ENCODE measurements at regions not wholly inside any gene's neighbourhood (a gene's known extent, or its start where the extent isn't known, plus 50 kb on each side); places are given as distances from the start of the nearest gene placed in this dataset.

GRCh38 chr5:27516437-27516836 lies 478.1 kb upstream of the CDH9 start:
- Histone ChIP-seq H3K9me3 (ENCODE audit: insufficient read depth, low read depth, low read length) (peaks cover 2% of the 10 kb centered on the region), H3K4me2 (ENCODE audit: low read length) (no peak overlapping the region), H4K8ac (ENCODE audit: low read depth, low read length) (no peak overlapping the region), H3K79me1 (ENCODE audit: low read length) (no peaks in the 10 kb centered on the region), H3K23ac (ENCODE audit: low read length) (no peak overlapping the region), H3K4ac (ENCODE audit: low read depth, low read length) (no peak overlapping the region), H3K27ac (ENCODE audit: low read depth, low read length) (no peak overlapping the region), H3K14ac (ENCODE audit: low read length) (no peak overlapping the region), H3K4me3 (ENCODE audit: low read depth, low read length) (no peak overlapping the region), H3K79me2 (ENCODE audit: control insufficient read depth, insufficient read depth, low read length, poor library complexity) (no peaks in the 10 kb centered on the region), H2BK5ac (ENCODE audit: low read depth, low read length, poor library complexity) (no peak overlapping the region), H2AK5ac (ENCODE audit: low read length) (no peak overlapping the region), H2AFZ (ENCODE audit: insufficient read depth, low read length, poor library complexity) (no peak overlapping the region), H3K4me1 (ENCODE audit: control insufficient read depth in 1 of 2, insufficient read depth in 2 of 2, low read length in 2 of 2) (no peaks in the 10 kb centered on the region), H2BK12ac (ENCODE audit: low read length) (no peak overlapping the region), H3K9ac (ENCODE audit: low read length) (no peak overlapping the region), H4K12ac (ENCODE audit: low read depth, low read length) (no peak overlapping the region), H3K36me3 (ENCODE audit: control insufficient read depth in 1 of 2, insufficient read depth in 2 of 2, low read length in 2 of 2) (no peaks in the 10 kb centered on the region), H3K27me3 (ENCODE audit: insufficient read depth, low read length) (no peaks in the 10 kb centered on the region), H3K18ac (ENCODE audit: low read length) (no peak overlapping the region), H4K91ac (ENCODE audit: low read depth, low read length) (no peak overlapping the region), H2BK120ac (ENCODE audit: insufficient read depth, low read length, poor library complexity) (no peak overlapping the region)
- no peak for DNase-seq
- no CpG with 5 or more reads among the region's 2 CpGs for WGBS (ENCODE audit: extremely low coverage, insufficient coverage, insufficient read length)

GRCh38 chr5:27511061-27511460 lies 472.7 kb upstream of the CDH9 start:
- Histone ChIP-seq H3K36me3 (ENCODE audit: control insufficient read depth in 1 of 2, insufficient read depth in 2 of 2, low read length in 2 of 2) (no peaks in the 10 kb centered on the region), H4K91ac (ENCODE audit: low read depth, low read length) (no peak overlapping the region), H3K18ac (ENCODE audit: low read length) (no peak overlapping the region), H2BK5ac (ENCODE audit: low read depth, low read length, poor library complexity) (no peak overlapping the region), H2AK5ac (ENCODE audit: low read length) (no peak overlapping the region), H3K79me1 (ENCODE audit: low read length) (no peaks in the 10 kb centered on the region), H3K4ac (ENCODE audit: low read depth, low read length) (no peak overlapping the region), H3K9ac (ENCODE audit: low read length) (no peak overlapping the region), H3K79me2 (ENCODE audit: control insufficient read depth, insufficient read depth, low read length, poor library complexity) (no peaks in the 10 kb centered on the region), H2BK12ac (ENCODE audit: low read length) (no peak overlapping the region), H3K4me3 (ENCODE audit: low read depth, low read length) (no peak overlapping the region), H3K27ac (ENCODE audit: low read depth, low read length) (no peak overlapping the region), H2BK120ac (ENCODE audit: insufficient read depth, low read length, poor library complexity) (no peak overlapping the region), H3K4me2 (ENCODE audit: low read length) (no peak overlapping the region), H3K9me3 (ENCODE audit: insufficient read depth, low read depth, low read length) (peaks cover 2% of the 10 kb centered on the region), H3K23ac (ENCODE audit: low read length) (no peak overlapping the region), H3K4me1 (ENCODE audit: control insufficient read depth in 1 of 2, insufficient read depth in 2 of 2, low read length in 2 of 2) (no peaks in the 10 kb centered on the region), H3K14ac (ENCODE audit: low read length) (no peak overlapping the region), H2AFZ (ENCODE audit: insufficient read depth, low read length, poor library complexity) (no peak overlapping the region), H4K12ac (ENCODE audit: low read depth, low read length) (no peak overlapping the region), H4K8ac (ENCODE audit: low read depth, low read length) (no peak overlapping the region), H3K27me3 (ENCODE audit: insufficient read depth, low read length) (no peaks in the 10 kb centered on the region)
- DNase-seq: no peak
- no CpG with 5 or more reads among the region's 3 CpGs for WGBS (ENCODE audit: extremely low coverage, insufficient coverage, insufficient read length)

GRCh38 chr5:27503813-27504212 lies 465.4 kb upstream of the CDH9 start:
- Histone ChIP-seq H3K36me3 (ENCODE audit: control insufficient read depth in 1 of 2, insufficient read depth in 2 of 2, low read length in 2 of 2) (no peaks in the 10 kb centered on the region), H2BK12ac (ENCODE audit: low read length) (no peak overlapping the region), H4K12ac (ENCODE audit: low read depth, low read length) (no peak overlapping the region), H3K27me3 (ENCODE audit: insufficient read depth, low read length) (no peaks in the 10 kb centered on the region), H3K4me1 (ENCODE audit: control insufficient read depth in 1 of 2, insufficient read depth in 2 of 2, low read length in 2 of 2) (no peaks in the 10 kb centered on the region), H3K14ac (ENCODE audit: low read length) (no peak overlapping the region), H3K18ac (ENCODE audit: low read length) (no peak overlapping the region), H3K79me2 (ENCODE audit: control insufficient read depth, insufficient read depth, low read length, poor library complexity) (no peaks in the 10 kb centered on the region), H3K4ac (ENCODE audit: low read depth, low read length) (no peak overlapping the region), H3K23ac (ENCODE audit: low read length) (no peak overlapping the region), H3K9ac (ENCODE audit: low read length) (no peak overlapping the region), H3K4me3 (ENCODE audit: low read depth, low read length) (no peak overlapping the region), H3K4me2 (ENCODE audit: low read length) (no peak overlapping the region), H2AK5ac (ENCODE audit: low read length) (no peak overlapping the region), H4K91ac (ENCODE audit: low read depth, low read length) (no peak overlapping the region), H4K8ac (ENCODE audit: low read depth, low read length) (no peak overlapping the region), H2AFZ (ENCODE audit: insufficient read depth, low read length, poor library complexity) (no peak overlapping the region), H3K9me3 (ENCODE audit: insufficient read depth, low read depth, low read length) (peaks cover 3% of the 10 kb centered on the region), H2BK5ac (ENCODE audit: low read depth, low read length, poor library complexity) (no peak overlapping the region), H3K79me1 (ENCODE audit: low read length) (no peaks in the 10 kb centered on the region), H2BK120ac (ENCODE audit: insufficient read depth, low read length, poor library complexity) (no peak overlapping the region), H3K27ac (ENCODE audit: low read depth, low read length) (no peak overlapping the region)
- no CpG with 5 or more reads among the region's 3 CpGs for WGBS (ENCODE audit: extremely low coverage, insufficient coverage, insufficient read length)
- no peak for DNase-seq

GRCh38 chr5:27502236-27502635 lies 463.9 kb upstream of the CDH9 start:
- H3K9me3 ChIP-seq (ENCODE audit: insufficient read depth, low read depth, low read length): peaks cover 3% of the 10 kb centered on the region
- no peak overlapping the region for H4K8ac ChIP-seq (ENCODE audit: low read depth, low read length)
- no peak overlapping the region for H3K14ac ChIP-seq (ENCODE audit: low read length)
- no peak overlapping the region for H2AFZ ChIP-seq (ENCODE audit: insufficient read depth, low read length, poor library complexity)
- DNase-seq: no peak
- no CpG with 5 or more reads among the region's 5 CpGs for WGBS (ENCODE audit: extremely low coverage, insufficient coverage, insufficient read length)
- H3K4ac ChIP-seq (ENCODE audit: low read depth, low read length): no peak overlapping the region
- H3K23ac ChIP-seq (ENCODE audit: low read length): no peak overlapping the region
- H3K79me2 ChIP-seq (ENCODE audit: control insufficient read depth, insufficient read depth, low read length, poor library complexity): no peaks in the 10 kb centered on the region
- no peak overlapping the region for H3K18ac ChIP-seq (ENCODE audit: low read length)
- no peak overlapping the region for H3K27ac ChIP-seq (ENCODE audit: low read depth, low read length)
- H3K4me2 ChIP-seq (ENCODE audit: low read length): no peak overlapping the region
- H3K9ac ChIP-seq (ENCODE audit: low read length): no peak overlapping the region
- H3K4me3 ChIP-seq (ENCODE audit: low read depth, low read length): no peak overlapping the region
- no peak overlapping the region for H2AK5ac ChIP-seq (ENCODE audit: low read length)
- H4K12ac ChIP-seq (ENCODE audit: low read depth, low read length): no peak overlapping the region
- no peaks in the 10 kb centered on the region for H3K36me3 ChIP-seq (ENCODE audit: control insufficient read depth in 1 of 2, insufficient read depth in 2 of 2, low read length in 2 of 2)
- H2BK5ac ChIP-seq (ENCODE audit: low read depth, low read length, poor library complexity): no peak overlapping the region
- H4K91ac ChIP-seq (ENCODE audit: low read depth, low read length): no peak overlapping the region
- H3K27me3 ChIP-seq (ENCODE audit: insufficient read depth, low read length): no peaks in the 10 kb centered on the region
- no peak overlapping the region for H2BK120ac ChIP-seq (ENCODE audit: insufficient read depth, low read length, poor library complexity)
- no peaks in the 10 kb centered on the region for H3K4me1 ChIP-seq (ENCODE audit: control insufficient read depth in 1 of 2, insufficient read depth in 2 of 2, low read length in 2 of 2)
- H3K79me1 ChIP-seq (ENCODE audit: low read length): no peaks in the 10 kb centered on the region
- H2BK12ac ChIP-seq (ENCODE audit: low read length): no peak overlapping the region
